ENCODE measurements at regions not wholly inside any gene's neighbourhood (a gene's known extent, or its start where the extent isn't known, plus 50 kb on each side); places are given as distances from the start of the nearest gene placed in this dataset.

DNA sequence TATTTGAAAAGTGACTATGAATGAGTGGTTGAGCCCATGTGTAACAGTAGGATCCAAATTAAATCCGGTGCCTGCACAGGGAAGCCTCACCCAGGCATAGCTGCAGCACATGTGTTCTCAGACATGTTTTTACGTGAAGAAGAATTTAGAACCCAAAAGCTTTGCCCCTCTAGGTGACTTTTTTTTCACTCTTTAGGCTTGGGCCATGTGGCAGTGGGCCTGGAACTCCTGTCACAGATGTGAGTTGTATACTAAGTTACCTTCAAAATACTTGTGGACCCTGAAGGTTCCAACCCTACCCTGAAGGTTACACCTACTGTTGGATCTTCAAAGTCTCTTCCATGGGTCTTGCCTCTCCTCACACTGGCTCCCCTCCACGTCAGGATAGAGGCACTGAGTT, 146.6 kb downstream of the GAS1 start:
- no peak overlapping the region for H2AFZ ChIP-seq (ENCODE audit: low read depth, low read length)
- no peak overlapping the region for H3K4me3 ChIP-seq (ENCODE audit: low read length)
- no peaks in the 10 kb centered on the region for H3K27me3 ChIP-seq (ENCODE audit: insufficient read depth, low read depth, low read length)
- H3K9ac ChIP-seq (ENCODE audit: low read length), result no peak overlapping the region
- H3K36me3 ChIP-seq (ENCODE audit: insufficient read depth, low read length), result no peaks in the 10 kb centered on the region
- H3K9me3 ChIP-seq (ENCODE audit: low read length), result no peaks in the 10 kb centered on the region
- H3K4me2 ChIP-seq (ENCODE audit: low read length), result no peak overlapping the region
- H3F3A ChIP-seq (ENCODE audit: insufficient read depth, low read length, poor library complexity, severe bottlenecking), result no peaks in the 10 kb centered on the region
- no peak for TF ChIP-seq REST (IDR thresholded peaks at IDR 0.05; ENCODE audit: borderline replicate concordance)
- no peak for TF ChIP-seq SMC3 (conservative IDR thresholded peaks at IDR 0.05; ENCODE audit: poor library complexity)
- no peaks in the 10 kb centered on the region for H3K79me2 ChIP-seq (replicated peaks; ENCODE audit: insufficient read depth, low read length)
- H3K27ac ChIP-seq (ENCODE audit: low read length), result no peak overlapping the region
- H3K9me2 ChIP-seq (ENCODE audit: insufficient read depth, low read length), result no peaks in the 10 kb centered on the region
- H4K20me1 ChIP-seq (ENCODE audit: insufficient read depth), result no peaks in the 10 kb centered on the region

- Histone ChIP-seq H3K4me3 (ENCODE audit: low read length) (no peak overlapping the region), H3K27ac (ENCODE audit: low read length) (no peak overlapping the region), H3K9me3 (ENCODE audit: low read length) (no peaks in the 10 kb centered on the region), H3K27me3 (ENCODE audit: insufficient read depth, low read depth, low read length) (no peaks in the 10 kb centered on the region), H3K4me2 (ENCODE audit: low read length) (no peak overlapping the region), H3K79me2 (replicated peaks; ENCODE audit: insufficient read depth, low read length) (no peaks in the 10 kb centered on the region), H2AFZ (ENCODE audit: low read depth, low read length) (no peak overlapping the region), H3K9me2 (ENCODE audit: insufficient read depth, low read length) (no peaks in the 10 kb centered on the region), H3K9ac (ENCODE audit: low read length) (no peak overlapping the region), H4K20me1 (ENCODE audit: insufficient read depth) (no peaks in the 10 kb centered on the region), H3K36me3 (ENCODE audit: insufficient read depth, low read length) (no peaks in the 10 kb centered on the region), H3F3A (ENCODE audit: insufficient read depth, low read length, poor library complexity, severe bottlenecking) (no peaks in the 10 kb centered on the region)
- TF ChIP-seq POLR2AphosphoS5 (IDR thresholded peaks at IDR 0.05), result no peak
- TF ChIP-seq SMC3 (conservative IDR thresholded peaks at IDR 0.05; ENCODE audit: poor library complexity), result no peak
- TF ChIP-seq EZH2 (IDR thresholded peaks at IDR 0.05; ENCODE audit: borderline replicate concordance, insufficient read depth, low read length, poor library complexity, severe bottlenecking), result no peak
- TF ChIP-seq EP300 (conservative IDR thresholded peaks at IDR 0.05; ENCODE audit: poor library complexity, severe bottlenecking), result no peak
- TF ChIP-seq REST (IDR thresholded peaks at IDR 0.05; ENCODE audit: borderline replicate concordance), result no peak
- TF ChIP-seq, protein P1, sequence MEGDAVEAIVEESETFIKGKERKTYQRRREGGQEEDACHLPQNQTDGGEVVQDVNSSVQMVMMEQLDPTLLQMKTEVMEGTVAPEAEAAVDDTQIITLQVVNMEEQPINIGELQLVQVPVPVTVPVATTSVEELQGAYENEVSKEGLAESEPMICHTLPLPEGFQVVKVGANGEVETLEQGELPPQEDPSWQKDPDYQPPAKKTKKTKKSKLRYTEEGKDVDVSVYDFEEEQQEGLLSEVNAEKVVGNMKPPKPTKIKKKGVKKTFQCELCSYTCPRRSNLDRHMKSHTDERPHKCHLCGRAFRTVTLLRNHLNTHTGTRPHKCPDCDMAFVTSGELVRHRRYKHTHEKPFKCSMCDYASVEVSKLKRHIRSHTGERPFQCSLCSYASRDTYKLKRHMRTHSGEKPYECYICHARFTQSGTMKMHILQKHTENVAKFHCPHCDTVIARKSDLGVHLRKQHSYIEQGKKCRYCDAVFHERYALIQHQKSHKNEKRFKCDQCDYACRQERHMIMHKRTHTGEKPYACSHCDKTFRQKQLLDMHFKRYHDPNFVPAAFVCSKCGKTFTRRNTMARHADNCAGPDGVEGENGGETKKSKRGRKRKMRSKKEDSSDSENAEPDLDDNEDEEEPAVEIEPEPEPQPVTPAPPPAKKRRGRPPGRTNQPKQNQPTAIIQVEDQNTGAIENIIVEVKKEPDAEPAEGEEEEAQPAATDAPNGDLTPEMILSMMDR (IDR thresholded peaks at IDR 0.05; ENCODE audit: poor library complexity, severe bottlenecking), result no peak
- no peak for TF ChIP-seq MXI1 (conservative IDR thresholded peaks at IDR 0.05; ENCODE audit: poor library complexity, severe bottlenecking)
- no peak for TF ChIP-seq RAD21 (conservative IDR thresholded peaks at IDR 0.05)
- TF ChIP-seq TAF1 (IDR thresholded peaks at IDR 0.05; ENCODE audit: low read depth), result no peak
Observed at GRCh38 chr9:86798966-86799365, 148.3 kb downstream of the GAS1 start.

Measured in neural cell (in vitro differentiated cells).